OCI-LY7 (cell line): ENCODE measurements at regions not wholly inside any gene's neighbourhood (a gene's known extent, or its start where the extent isn't known, plus 50 kb on each side); places are given as distances from the start of the nearest gene placed in this dataset.
"Not testable (repeated sequence)": the region's sequence is repeated elsewhere in the genome, so short reads cannot be mapped to it uniquely, and the experiment has no call there.

Experiments
- BruUV-seq: library from RNA; stranded (reverse); fragments of 400-500 nt; replicated peaks from 2 replicates; lab custom pipeline; 2021; lab: Mats Ljungman, UMichigan
- CTCF ChIA-PET: fragments of 300-600 bp; sonication (Branson Sonifier 250); formaldehyde crosslinking; loops from one replicate; lab custom pipeline; 2022; ENCODE audit warnings: antibody characterized with exemption; ENCODE audit not compliant: unreplicated experiment; lab: Charles Lee
- POLR2A ChIA-PET: fragments of 300-600 bp; sonication (Branson Sonifier 250); formaldehyde crosslinking; loops from one replicate; lab custom pipeline; 2022; ENCODE audit warnings: antibody characterized with exemption; lab: Charles Lee
- DNase-seq: peaks from one replicate; pipeline ENCODE4 v3.0.0-alpha.2; 2015; ENCODE audit warnings: low spot score
- H2AFZ ChIP-seq: fragments of 200-600 bp; sonication (generic), shearing (Covaris generic); 2 replicates; pipeline ENCODE4 v1.6.1; 2014; ENCODE audit warnings: mild to moderate bottlenecking, antibody characterized with exemption, low read length, moderate library complexity
- H3K27ac ChIP-seq: fragments of 200-600 bp; sonication (generic); 2 replicates; pipeline ENCODE4 v1.5.1; 2014; ENCODE audit warnings: mixed run types, low read depth, mild to moderate bottlenecking, moderate library complexity, low read length, inconsistent platforms; ENCODE audit not compliant: poor library complexity, severe bottlenecking
- H3K36me3 ChIP-seq: fragments of 200-600 bp; sonication (generic); 2 replicates; pipeline ENCODE4 v1.6.1; 2014; ENCODE audit warnings: mild to moderate bottlenecking, antibody characterized with exemption, low read length, moderate library complexity, mixed read lengths; ENCODE audit not compliant: insufficient read depth
- H3K4me1 ChIP-seq: fragments of 200-600 bp; sonication (generic); 2 replicates; pipeline ENCODE4 v1.5.1; 2014; ENCODE audit warnings: mild to moderate bottlenecking, low read length; ENCODE audit not compliant: insufficient read depth, poor library complexity, severe bottlenecking
- H3K4me2 ChIP-seq: fragments of 200-600 bp; sonication (generic); 2 replicates; pipeline ENCODE4 v1.6.1; 2014; ENCODE audit warnings: mild to moderate bottlenecking, low read length
- H3K4me3 ChIP-seq: fragments of 200-600 bp; sonication (generic); 2 replicates; pipeline ENCODE4 v1.5.1; 2014; ENCODE audit warnings: mild to moderate bottlenecking, low read depth, low read length; ENCODE audit not compliant: poor library complexity, severe bottlenecking
- H3K79me2 ChIP-seq: fragments of 200-600 bp; sonication (generic); 2 replicates; pipeline ENCODE4 v1.6.1; 2016; ENCODE audit warnings: low read depth, mild to moderate bottlenecking, low read length, moderate library complexity, mixed read lengths; ENCODE audit not compliant: insufficient read depth
- H3K9me2 ChIP-seq: fragments of 200-600 bp; sonication (generic); 2 replicates; pipeline ENCODE4 v1.6.1; 2016; ENCODE audit warnings: mild to moderate bottlenecking, low read length, mixed read lengths; ENCODE audit not compliant: insufficient read depth
- H3K9me3 ChIP-seq: fragments of 200-600 bp; sonication (generic); 2 replicates; pipeline ENCODE4 v1.6.1; 2014; ENCODE audit warnings: mild to moderate bottlenecking, mixed run types, low read length, mixed read lengths
- H4K20me1 ChIP-seq: fragments of 200-600 bp; sonication (generic); 2 replicates; pipeline ENCODE4 v1.6.1; 2014; ENCODE audit warnings: mild to moderate bottlenecking, antibody characterized with exemption, low read length, moderate library complexity, mixed read lengths; ENCODE audit not compliant: insufficient read depth
- CTCF ChIP-seq: fragments of 200-600 bp; sonication (generic); conservative IDR thresholded peaks from 2 replicates; pipeline ENCODE4 v1.5.1; 2014; ENCODE audit warnings: mild to moderate bottlenecking, antibody characterized with exemption, low read length, moderate library complexity, mixed read lengths
- EZH2phosphoT487 ChIP-seq: fragments of 200-600 bp; sonication (generic); IDR thresholded peaks from 2 replicates; pipeline ENCODE4 v1.6.1; 2018; ENCODE audit warnings: low read depth, borderline replicate concordance, mild to moderate bottlenecking, mixed run types, antibody characterized with exemption, low read length, moderate library complexity, mixed read lengths
- intact Hi-C: fragments of 100-400 bp; cut with micrococcal nuclease; formaldehyde crosslinking; loops from one replicate; pipeline ENCODE4 v1.10.0; 2022; ENCODE audit not compliant: unreplicated experiment

- H3K36me3 ChIP-seq, result no peaks in the 10 kb centered on the region; the same call in 1 of the 2 replicates
- no peak for DNase-seq
- no peak overlapping the region for H3K27ac ChIP-seq
- H3K9me3 ChIP-seq, result peaks cover 3% of the 10 kb centered on the region; the same call in 1 of the 2 replicates
- H3K4me2 ChIP-seq, result no peak overlapping the region
- no TSS peak for BruUV-seq
- ChIA-PET POLR2A (interaction anchor here (2.5 kb wide), 1 partner anchor 9 kb away, joined by 6 read pairs; no protein-coding TSS in a partner anchor), CTCF (no interaction called here)
- H2AFZ ChIP-seq, result no peak overlapping the region
- intact Hi-C loops, result no loop called here
- TF ChIP-seq EZH2phosphoT487, result no peak
- TF ChIP-seq CTCF, result no peak
- no peak overlapping the region for H3K4me3 ChIP-seq
- no peaks in the 10 kb centered on the region for H3K9me2 ChIP-seq
- no peaks in the 10 kb centered on the region for H3K79me2 ChIP-seq
- H3K4me1 ChIP-seq, result no peaks in the 10 kb centered on the region
- no peaks in the 10 kb centered on the region for H4K20me1 ChIP-seq
Measured at GRCh38 chr4:132334081-132334480, 815.0 kb upstream of the PCDH10 start.

GRCh38 chr4:132344924-132345828 lies 803.9 kb upstream of the PCDH10 start:
- CTCF ChIA-PET, result no interaction called here
- BruUV-seq, result no TSS peak
- Histone ChIP-seq H2AFZ (no peak overlapping the region), H4K20me1 (no peaks in the 10 kb centered on the region), H3K9me2 (no peaks in the 10 kb centered on the region), H3K36me3 (no peaks in the 10 kb centered on the region), H3K4me1 (peaks cover 12% of the 10 kb centered on the region), H3K4me3 (no peak overlapping the region), H3K79me2 (no peaks in the 10 kb centered on the region), H3K27ac (no peak overlapping the region), H3K9me3 (no peaks in the 10 kb centered on the region), H3K4me2 (no peak overlapping the region)
- DNase-seq, result no peak
- POLR2A ChIA-PET, result no interaction called here
- TF ChIP-seq EZH2phosphoT487 (no peak), CTCF (no peak)
- intact Hi-C loops, result no loop called here

- H3K9me2 ChIP-seq, result no peaks in the 10 kb centered on the region
- no peak overlapping the region for H3K4me3 ChIP-seq
- CTCF ChIA-PET, result no interaction called here
- no peaks in the 10 kb centered on the region for H4K20me1 ChIP-seq
- peaks cover 12% of the 10 kb centered on the region for H3K4me1 ChIP-seq
- no peak for DNase-seq
- no peak overlapping the region for H3K4me2 ChIP-seq
- no peaks in the 10 kb centered on the region for H3K79me2 ChIP-seq
- intact Hi-C loops, result no loop called here
- H3K9me3 ChIP-seq, result no peaks in the 10 kb centered on the region
- POLR2A ChIA-PET, result no interaction called here
- H3K36me3 ChIP-seq, result no peaks in the 10 kb centered on the region
- no peak overlapping the region for H2AFZ ChIP-seq
- no peak overlapping the region for H3K27ac ChIP-seq
- no TSS peak for BruUV-seq
- TF ChIP-seq EZH2phosphoT487 (no peak), CTCF (no peak)
Measured at GRCh38 chr4:132346016-132346415, 803.1 kb upstream of the PCDH10 start.

GRCh38 chr4:132351606-132352005 lies 797.5 kb upstream of the PCDH10 start:
- H3K27ac ChIP-seq, H3K4me2 ChIP-seq, BruUV-seq, intact Hi-C loops, CTCF ChIA-PET, H3K9me2 ChIP-seq, H4K20me1 ChIP-seq, H3K4me3 ChIP-seq, DNase-seq, H3K36me3 ChIP-seq, H3K79me2 ChIP-seq: not testable (repeated sequence)
- POLR2A ChIA-PET, result interaction anchor here (0.7 kb wide), 1 partner anchor 27 kb away, joined by 3 read pairs; no protein-coding TSS in a partner anchor
- Histone ChIP-seq H3K4me1 (peaks cover 12% of the 10 kb centered on the region), H2AFZ (peak overlapping the region; percentile 24; the same call in 1 of the 2 replicates), H3K9me3 (peaks cover 14% of the 10 kb centered on the region)
